Retinal pigment epithelial cell (primary cell): ENCODE measurements at regions not wholly inside any gene's neighbourhood (a gene's known extent, or its start where the extent isn't known, plus 50 kb on each side); places are given as distances from the start of the nearest gene placed in this dataset.

Experiments used
- DNase-seq: peaks from one replicate; pipeline ENCODE4 v3.0.0-alpha.2; 2010; ENCODE audit warnings: low read depth
- H3K4me3 ChIP-seq: 2 replicates; pipeline ENCODE4 v1.5.1; 2011; ENCODE audit warnings: mild to moderate bottlenecking, low read length, control low read depth, moderate library complexity
- TF ChIP-seq, protein P1 (sequence below): conservative IDR thresholded peaks from 2 replicates; pipeline ENCODE4 v1.5.1; 2011; ENCODE audit warnings: low read depth, low read length, control low read depth, inconsistent platforms

DNA sequence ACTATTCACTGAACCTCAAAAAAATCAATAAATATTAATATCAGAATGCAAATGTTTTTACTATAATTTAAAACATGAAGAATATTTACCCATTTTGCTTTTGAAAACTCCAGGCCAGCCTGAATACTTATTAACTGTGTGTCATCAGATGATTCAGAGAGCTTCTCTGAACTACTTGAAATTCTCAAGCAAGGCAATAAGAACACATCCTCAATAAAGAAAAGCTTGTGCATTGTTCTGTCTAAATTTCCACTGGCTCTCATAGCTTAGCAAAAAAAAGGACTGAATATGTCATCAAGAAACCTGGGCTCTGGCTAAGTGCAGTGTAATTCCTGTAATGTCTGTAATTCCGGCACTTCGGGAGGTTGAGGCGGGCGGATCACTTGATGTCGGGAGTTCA is 194.1 kb downstream of the BTG1 start:
- no peak overlapping the region for H3K4me3 ChIP-seq
- TF ChIP-seq, protein P1, sequence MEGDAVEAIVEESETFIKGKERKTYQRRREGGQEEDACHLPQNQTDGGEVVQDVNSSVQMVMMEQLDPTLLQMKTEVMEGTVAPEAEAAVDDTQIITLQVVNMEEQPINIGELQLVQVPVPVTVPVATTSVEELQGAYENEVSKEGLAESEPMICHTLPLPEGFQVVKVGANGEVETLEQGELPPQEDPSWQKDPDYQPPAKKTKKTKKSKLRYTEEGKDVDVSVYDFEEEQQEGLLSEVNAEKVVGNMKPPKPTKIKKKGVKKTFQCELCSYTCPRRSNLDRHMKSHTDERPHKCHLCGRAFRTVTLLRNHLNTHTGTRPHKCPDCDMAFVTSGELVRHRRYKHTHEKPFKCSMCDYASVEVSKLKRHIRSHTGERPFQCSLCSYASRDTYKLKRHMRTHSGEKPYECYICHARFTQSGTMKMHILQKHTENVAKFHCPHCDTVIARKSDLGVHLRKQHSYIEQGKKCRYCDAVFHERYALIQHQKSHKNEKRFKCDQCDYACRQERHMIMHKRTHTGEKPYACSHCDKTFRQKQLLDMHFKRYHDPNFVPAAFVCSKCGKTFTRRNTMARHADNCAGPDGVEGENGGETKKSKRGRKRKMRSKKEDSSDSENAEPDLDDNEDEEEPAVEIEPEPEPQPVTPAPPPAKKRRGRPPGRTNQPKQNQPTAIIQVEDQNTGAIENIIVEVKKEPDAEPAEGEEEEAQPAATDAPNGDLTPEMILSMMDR, result no peak
- DNase-seq, result no peak

DNA sequence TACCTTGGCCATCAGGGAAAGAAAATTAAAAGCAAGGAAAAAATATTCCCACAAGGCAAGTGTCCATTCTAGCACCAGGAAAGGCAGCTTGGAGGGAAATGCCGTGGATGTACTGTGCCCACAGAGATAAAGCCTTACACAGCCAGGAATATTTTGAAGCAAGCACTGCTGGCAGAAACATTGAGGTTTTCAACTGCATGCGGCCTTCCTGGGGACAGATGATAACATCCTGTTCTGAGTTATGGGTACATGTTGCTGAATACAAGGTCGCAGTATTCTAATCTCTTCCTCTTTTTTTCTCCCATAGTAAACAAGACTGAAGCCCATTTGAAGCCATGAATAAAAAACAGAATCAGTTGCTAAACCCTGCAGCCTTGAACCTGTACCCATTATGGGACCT is 197.1 kb downstream of the BTG1 start:
- TF ChIP-seq, protein P1, result no peak
- no peak for DNase-seq
- no peak overlapping the region for H3K4me3 ChIP-seq

DNA sequence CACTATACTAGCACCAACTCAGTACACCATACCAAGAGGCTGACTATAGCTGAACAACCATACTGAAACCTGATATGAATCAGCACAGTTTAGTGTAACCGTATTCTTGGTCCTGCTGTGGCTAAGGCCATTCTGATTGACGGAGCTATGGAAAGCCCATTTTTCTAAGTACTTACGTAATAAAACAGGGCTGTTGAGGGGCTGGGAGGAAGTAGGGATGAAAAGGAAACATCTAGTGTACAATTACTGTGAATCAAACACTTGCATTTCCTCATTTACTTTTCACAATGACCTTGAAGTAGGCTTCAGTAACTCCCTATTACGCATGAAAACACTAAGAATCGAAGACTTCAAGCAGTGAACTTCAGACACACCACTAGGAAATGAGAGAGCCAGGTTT is 198.2 kb downstream of the BTG1 start:
- H3K4me3 ChIP-seq, result no peak overlapping the region
- TF ChIP-seq, protein P1, result no peak
- no peak for DNase-seq

DNA sequence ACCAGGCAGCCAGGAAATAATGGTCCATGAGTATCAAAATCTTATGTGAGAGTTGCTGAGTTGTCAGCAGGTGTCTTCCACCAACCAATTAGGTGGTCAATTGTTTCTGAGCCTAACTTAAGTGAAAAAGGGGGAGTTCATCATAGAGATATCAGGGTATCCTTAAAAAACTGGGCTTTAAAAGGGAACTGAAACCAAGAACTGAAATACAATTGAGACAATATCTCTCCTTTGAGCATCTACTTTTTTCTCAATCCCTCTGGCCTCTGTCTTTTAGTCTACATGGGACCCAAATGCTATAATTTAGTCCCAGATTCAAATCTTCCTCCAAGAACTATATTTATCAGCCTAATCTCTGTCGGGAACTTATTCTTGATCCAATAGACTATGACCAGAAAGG is 201.0 kb downstream of the BTG1 start:
- no peak overlapping the region for H3K4me3 ChIP-seq
- TF ChIP-seq, protein P1, result no peak
- no peak for DNase-seq

DNA sequence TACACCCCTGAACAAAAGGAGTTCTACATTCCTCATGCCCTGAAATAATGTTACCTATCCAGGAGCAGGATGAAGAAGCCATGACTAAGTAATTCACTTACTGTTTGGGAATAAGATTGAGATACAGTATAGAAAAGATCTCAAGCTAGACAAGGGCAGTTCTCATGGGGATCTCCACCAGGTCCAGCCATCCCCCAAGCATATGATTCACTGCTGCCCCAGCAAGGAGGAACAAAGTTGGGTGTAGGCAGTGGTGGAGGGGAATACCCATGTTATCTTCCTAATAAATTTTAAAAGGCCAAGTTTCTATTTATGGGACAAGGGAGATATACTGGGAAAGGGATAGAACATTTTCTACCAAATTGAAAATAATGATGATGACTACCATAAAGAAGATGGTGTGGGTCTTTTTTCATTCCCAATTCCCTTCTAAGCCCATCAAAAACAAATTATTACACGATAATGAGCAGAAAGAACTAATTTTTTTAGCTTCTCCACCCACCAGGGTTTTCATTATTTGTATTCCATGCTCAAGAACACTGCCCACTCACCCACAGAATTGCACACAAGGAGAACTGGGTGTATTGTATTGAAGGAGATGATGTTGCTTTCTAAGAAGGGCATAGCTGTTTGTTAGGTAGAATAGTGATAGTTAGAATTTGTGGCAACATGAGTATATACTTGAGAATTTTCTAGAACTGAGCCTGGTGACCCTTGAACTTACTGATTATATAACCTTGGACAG is 204.6 kb downstream of the BTG1 start:
- no peak overlapping the region for H3K4me3 ChIP-seq
- TF ChIP-seq, protein P1, result no peak
- no peak for DNase-seq

DNA sequence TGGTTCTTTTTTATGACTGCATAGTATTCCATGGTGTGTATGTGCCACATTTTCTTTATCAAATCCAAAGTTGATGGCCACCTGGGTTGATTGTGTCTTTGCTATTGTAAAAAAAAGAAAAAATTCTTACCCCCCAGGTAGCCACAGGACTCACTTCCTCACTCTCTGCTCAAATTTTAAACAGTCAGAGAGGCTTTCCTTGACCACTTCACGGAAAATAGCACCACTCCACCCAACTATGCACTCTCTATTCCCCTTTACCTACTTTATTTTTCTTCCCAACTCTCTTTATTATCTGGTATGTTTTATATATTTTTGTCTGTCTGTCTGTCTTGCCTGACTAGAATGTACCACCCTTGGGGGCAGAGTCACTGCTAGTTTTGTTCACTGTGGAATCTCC is 205.3 kb downstream of the BTG1 start:
- TF ChIP-seq, protein P1, result no peak
- no peak overlapping the region for H3K4me3 ChIP-seq
- no peak for DNase-seq

DNA sequence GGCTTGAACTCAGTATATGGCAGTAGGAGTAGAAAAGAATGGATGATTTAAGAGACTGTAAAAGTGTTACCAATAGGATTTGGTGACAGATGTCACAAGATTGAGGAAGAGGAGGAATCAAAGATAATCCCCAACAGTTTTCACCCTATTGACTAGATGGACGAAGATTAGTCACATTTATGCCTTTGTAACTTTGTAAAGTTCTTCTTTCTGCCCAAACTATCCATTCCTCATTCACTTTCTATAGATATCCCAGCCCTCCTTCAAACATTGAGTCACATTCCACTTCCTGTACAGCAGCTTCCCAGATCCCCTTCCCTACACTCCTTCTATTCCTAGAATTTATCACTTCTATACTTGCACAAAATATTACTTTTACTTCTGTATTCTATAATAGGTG is 207.9 kb downstream of the BTG1 start:
- H3K4me3 ChIP-seq, result no peak overlapping the region

More for the DNA sequence above, 207.9 kb downstream of the BTG1 start:
- no peak for DNase-seq
- TF ChIP-seq, protein P1, result no peak
